HEK293 (cell line): ENCODE measurements at regions not wholly inside any gene's neighbourhood (a gene's known extent, or its start where the extent isn't known, plus 50 kb on each side); places are given as distances from the start of the nearest gene placed in this dataset.

Experiments used
- CTCF ChIA-PET: fragments of 350-600 bp; formaldehyde crosslinking; extraction: SDS; loops from one replicate; lab custom pipeline; 2021; ENCODE audit warnings: antibody characterized with exemption; lab: Yijun Ruan, JAX
- POLR2A ChIA-PET: fragments of 300-600 bp; formaldehyde crosslinking; extraction: SDS; loops from one replicate; lab custom pipeline; 2020; ENCODE audit warnings: antibody characterized with exemption, inconsistent platforms; lab: Yijun Ruan, JAX
- H3K27ac ChIP-seq: fragments of 200-500 bp; sonication (Bioruptor generic); 2 replicates; pipeline ENCODE4 v1.5.1; 2014; ENCODE audit warnings: low read depth, low read length, control low read depth, inconsistent platforms; ENCODE audit errors: extremely low read depth
- H3K36me3 ChIP-seq, 2 experiments: fragments of 200-500 bp in 1 of 2; sonication (Bioruptor generic) in 1 of 2; 1 replicate in 1 of 2; 2 replicates in 1 of 2; pipeline ENCODE4 v1.5.1; 2014 to 2017; ENCODE audit warnings: inconsistent platforms in 2 of 2, low read length in 2 of 2; ENCODE audit not compliant: control insufficient read depth in 2 of 2, insufficient read depth in 1 of 2
- H3K4me1 ChIP-seq: fragments of 200-500 bp; sonication (Bioruptor generic); 2 replicates; pipeline ENCODE4 v1.5.1; 2014; ENCODE audit warnings: mild to moderate bottlenecking, low read length, inconsistent platforms; ENCODE audit not compliant: control insufficient read depth, insufficient read depth
- H3K4me3 ChIP-seq: 2 replicates; pipeline ENCODE4 v1.5.1; 2011; ENCODE audit warnings: low read depth, mild to moderate bottlenecking, control low read depth, low read length, moderate library complexity
- H3K9me3 ChIP-seq: fragments of 200-500 bp; sonication (Bioruptor generic); 2 replicates; pipeline ENCODE4 v1.5.1; 2014; ENCODE audit warnings: low read depth, low read length, inconsistent platforms; ENCODE audit not compliant: control insufficient read depth, insufficient read depth
- ATF2 ChIP-seq: fragments of 450-650 bp; formaldehyde crosslinking; IDR thresholded peaks from 2 replicates; pipeline ENCODE4 v1.5.1; 2016; ENCODE audit warnings: missing biosample characterization, missing genetic modification characterization, low read depth
- CTCF ChIP-seq: fragments of 450-650 bp; formaldehyde crosslinking; IDR thresholded peaks from 2 replicates; pipeline ENCODE4 v1.5.1; 2016; ENCODE audit warnings: missing biosample characterization, missing genetic modification characterization
- ELK4 ChIP-seq: IDR thresholded peaks from 2 replicates; pipeline ENCODE4 v1.6.1; 2011; ENCODE audit warnings: mild to moderate bottlenecking, low read depth, low read length, borderline replicate concordance
- INSM2 ChIP-seq: fragments of 450-650 bp; formaldehyde crosslinking; IDR thresholded peaks from 2 replicates; pipeline ENCODE4 v1.5.1; 2016; ENCODE audit warnings: missing biosample characterization, missing genetic modification characterization
- MZF1 ChIP-seq: fragments of 450-650 bp; formaldehyde crosslinking; IDR thresholded peaks from 2 replicates; pipeline ENCODE4 v1.5.1; 2017; ENCODE audit warnings: missing biosample characterization, missing genetic modification characterization, borderline replicate concordance
- SP3 ChIP-seq: fragments of 450-650 bp; formaldehyde crosslinking; IDR thresholded peaks from 2 replicates; pipeline ENCODE4 v1.5.1; 2016; ENCODE audit warnings: missing biosample characterization, missing genetic modification characterization
- ZNF148 ChIP-seq: fragments of 450-650 bp; formaldehyde crosslinking; IDR thresholded peaks from 2 replicates; pipeline ENCODE4 v1.5.0; 2017; ENCODE audit warnings: missing biosample characterization, missing genetic modification characterization, borderline replicate concordance
- ZNF184 ChIP-seq: fragments of 450-650 bp; IDR thresholded peaks from 2 replicates; pipeline ENCODE4 v1.5.1; 2018; ENCODE audit warnings: missing biosample characterization, mild to moderate bottlenecking, missing genetic modification characterization
- ZNF2 ChIP-seq: fragments of 450-650 bp; formaldehyde crosslinking; IDR thresholded peaks from 2 replicates; pipeline ENCODE4 v1.5.1; 2016; ENCODE audit warnings: missing biosample characterization, missing genetic modification characterization
- ZNF211 ChIP-seq: fragments of 450-650 bp; formaldehyde crosslinking; IDR thresholded peaks from 2 replicates; pipeline ENCODE4 v1.5.1; 2016; ENCODE audit warnings: low read depth, missing biosample characterization, missing genetic modification characterization
- ZNF223 ChIP-seq: fragments of 450-650 bp; formaldehyde crosslinking; IDR thresholded peaks from 2 replicates; pipeline ENCODE4 v1.5.1; 2016; ENCODE audit warnings: missing biosample characterization, missing genetic modification characterization
- ZNF23 ChIP-seq: fragments of 450-650 bp; formaldehyde crosslinking; IDR thresholded peaks from 2 replicates; pipeline ENCODE4 v1.5.1; 2016; ENCODE audit warnings: missing biosample characterization, missing genetic modification characterization, borderline replicate concordance
- ZNF26 ChIP-seq: fragments of 450-650 bp; formaldehyde crosslinking; IDR thresholded peaks from 2 replicates; pipeline ENCODE4 v1.5.1; 2016; ENCODE audit warnings: missing biosample characterization, missing genetic modification characterization
- ZNF416 ChIP-seq: fragments of 450-650 bp; formaldehyde crosslinking; IDR thresholded peaks from 2 replicates; pipeline ENCODE4 v1.5.1; 2016; ENCODE audit warnings: missing biosample characterization, missing genetic modification characterization
- ZNF473 ChIP-seq: fragments of 450-650 bp; formaldehyde crosslinking; IDR thresholded peaks from 2 replicates; pipeline ENCODE4 v1.5.1; 2017; ENCODE audit warnings: missing biosample characterization, missing genetic modification characterization
- ZNF544 ChIP-seq: fragments of 450-650 bp; formaldehyde crosslinking; IDR thresholded peaks from 2 replicates; pipeline ENCODE4 v1.5.0; 2017; ENCODE audit warnings: missing biosample characterization, missing genetic modification characterization
- ZNF585B ChIP-seq: fragments of 450-650 bp; formaldehyde crosslinking; IDR thresholded peaks from 2 replicates; pipeline ENCODE4 v1.5.1; 2016; ENCODE audit warnings: missing biosample characterization, missing genetic modification characterization
- ZNF621 ChIP-seq: fragments of 450-650 bp; formaldehyde crosslinking; IDR thresholded peaks from 2 replicates; pipeline ENCODE4 v1.5.1; 2017; ENCODE audit warnings: missing biosample characterization, missing genetic modification characterization
- ZNF623 ChIP-seq: fragments of 450-650 bp; formaldehyde crosslinking; IDR thresholded peaks from 2 replicates; pipeline ENCODE4 v1.5.1; 2016; ENCODE audit warnings: missing biosample characterization, missing genetic modification characterization
- ZNF629 ChIP-seq: fragments of 450-650 bp; formaldehyde crosslinking; IDR thresholded peaks from 2 replicates; pipeline ENCODE4 v1.5.1; 2017; ENCODE audit warnings: missing biosample characterization, missing genetic modification characterization
- ZNF645 ChIP-seq: fragments of 450-650 bp; formaldehyde crosslinking; IDR thresholded peaks from 2 replicates; pipeline ENCODE4; 2016; ENCODE audit warnings: missing biosample characterization, missing genetic modification characterization
- ZNF658 ChIP-seq: fragments of 450-650 bp; formaldehyde crosslinking; IDR thresholded peaks from 2 replicates; pipeline ENCODE4; 2016; ENCODE audit warnings: missing biosample characterization, missing genetic modification characterization
- ZNF670 ChIP-seq: fragments of 450-650 bp; formaldehyde crosslinking; IDR thresholded peaks from 2 replicates; pipeline ENCODE4 v1.5.1; 2016; ENCODE audit warnings: missing biosample characterization, missing genetic modification characterization, low read depth
- ZNF837 ChIP-seq: fragments of 450-650 bp; formaldehyde crosslinking; IDR thresholded peaks from 2 replicates; pipeline ENCODE4 v1.5.1; 2016; ENCODE audit warnings: missing biosample characterization, missing genetic modification characterization

GRCh38 chr9:126051446-126052130 is 275.0 kb upstream of the MVB12B start (continued):
- TF ChIP-seq ZNF148 = no peak
- no peak for TF ChIP-seq INSM2 (tag by site-specific recombination)
- no peak for TF ChIP-seq ELK4
- no peak for TF ChIP-seq MZF1 (tag by site-specific recombination)
- TF ChIP-seq ZNF623 (tag by site-specific recombination) = no peak
- no peak for TF ChIP-seq ZNF544 (tag by site-specific recombination)
- TF ChIP-seq ZNF473 (tag by site-specific recombination) = no peak
- no peak for TF ChIP-seq ATF2
- no peak for TF ChIP-seq SP3 (tag by site-specific recombination)
- no peak for TF ChIP-seq ZNF629 (tag by site-specific recombination)

GRCh38 chr9:126052791-126053190 is 273.8 kb upstream of the MVB12B start:
- CTCF ChIA-PET = interaction anchor here (0.6 kb wide), 3 partner anchors 302 to 792 kb away, joined by 3 to 4 read pairs (median 4); no protein-coding TSS in a partner anchor
- H3K4me3 ChIP-seq = no peak overlapping the region
- POLR2A ChIA-PET = no interaction called here
- no peaks in the 10 kb centered on the region for H3K36me3 ChIP-seq
- no peaks in the 10 kb centered on the region for H3K9me3 ChIP-seq
- no peaks in the 10 kb centered on the region for H3K4me1 ChIP-seq
- no peak overlapping the region for H3K27ac ChIP-seq
- TF ChIP-seq ZNF26 (tag by site-specific recombination) (no peak), ZNF585B (no peak), ZNF837 (no peak), ZNF184 (tag by site-specific recombination) (no peak), ZNF670 (tag by site-specific recombination) (no peak), ZNF658 (tag by site-specific recombination) (no peak), ZNF223 (tag by site-specific recombination) (no peak), ZNF23 (no peak), ZNF2 (tag by site-specific recombination) (no peak), ZNF621 (tag by site-specific recombination) (no peak), ZNF416 (tag by site-specific recombination) (no peak), ZNF211 (tag by site-specific recombination) (no peak), ZNF645 (tag by site-specific recombination) (no peak), CTCF (tag by site-specific recombination) (no peak)
